ENCODE measurements at regions not wholly inside any gene's neighbourhood (a gene's known extent, or its start where the extent isn't known, plus 50 kb on each side); places are given as distances from the start of the nearest gene placed in this dataset.

DNA sequence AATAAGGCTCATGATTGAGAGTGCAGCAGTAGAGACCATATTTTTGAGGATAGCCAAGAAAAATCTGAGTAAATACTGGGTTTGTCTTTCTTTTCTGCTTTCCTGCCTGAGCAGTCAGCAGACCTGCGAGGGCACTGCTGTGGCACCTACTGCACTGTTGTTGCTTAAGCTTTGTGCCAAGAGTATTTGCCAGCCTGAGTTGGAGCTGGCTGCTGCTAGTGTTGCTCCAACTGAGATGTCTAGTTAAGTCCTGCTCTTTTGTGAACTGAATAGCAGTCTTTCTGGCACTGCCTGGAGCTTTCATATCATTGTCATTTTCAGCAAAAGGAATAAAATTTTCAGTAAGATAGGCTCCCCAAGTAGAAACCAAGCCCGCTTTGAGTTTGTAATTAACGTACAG is 214.5 kb upstream of the P2RY1 start (continued):
- no peak for TF ChIP-seq CREB3L1 (IDR thresholded peaks at IDR 0.05; ENCODE audit: borderline replicate concordance, low read depth)
- TF ChIP-seq FOXK2 (conservative IDR thresholded peaks at IDR 0.05 in 1 of 2, IDR thresholded peaks at IDR 0.05 in 1 of 2; ENCODE audit: low read depth in 2 of 2): no peak
- no peak for TF ChIP-seq SIN3A (IDR thresholded peaks at IDR 0.05; ENCODE audit: borderline replicate concordance in 2 of 2, control insufficient read depth in 1 of 2, low read depth in 2 of 2, low read length in 2 of 2)
- TF ChIP-seq THRA (IDR thresholded peaks at IDR 0.05): no peak
- TF ChIP-seq, protein P1, sequence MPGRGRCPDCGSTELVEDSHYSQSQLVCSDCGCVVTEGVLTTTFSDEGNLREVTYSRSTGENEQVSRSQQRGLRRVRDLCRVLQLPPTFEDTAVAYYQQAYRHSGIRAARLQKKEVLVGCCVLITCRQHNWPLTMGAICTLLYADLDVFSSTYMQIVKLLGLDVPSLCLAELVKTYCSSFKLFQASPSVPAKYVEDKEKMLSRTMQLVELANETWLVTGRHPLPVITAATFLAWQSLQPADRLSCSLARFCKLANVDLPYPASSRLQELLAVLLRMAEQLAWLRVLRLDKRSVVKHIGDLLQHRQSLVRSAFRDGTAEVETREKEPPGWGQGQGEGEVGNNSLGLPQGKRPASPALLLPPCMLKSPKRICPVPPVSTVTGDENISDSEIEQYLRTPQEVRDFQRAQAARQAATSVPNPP (IDR thresholded peaks at IDR 0.05; ENCODE audit: borderline replicate concordance, insufficient read depth, insufficient read length): no peak

All from K562 (cell line).